Kidney capillary endothelial cell (primary cell): ENCODE measurements at regions not wholly inside any gene's neighbourhood (a gene's known extent, or its start where the extent isn't known, plus 50 kb on each side); places are given as distances from the start of the nearest gene placed in this dataset.

Source experiments
- DNase-seq: peaks from one replicate; pipeline ENCODE4 v3.0.0-alpha.2; 2018; ENCODE audit warnings: low spot score

- no peak for DNase-seq
These were observed 104.5 kb downstream of the CYP26A1 start for GRCh38 chr10:93178226-93178625.

- peak; percentile 46 for DNase-seq
These were observed 106.8 kb downstream of the CYP26A1 start for GRCh38 chr10:93180482-93180931.

DNA sequence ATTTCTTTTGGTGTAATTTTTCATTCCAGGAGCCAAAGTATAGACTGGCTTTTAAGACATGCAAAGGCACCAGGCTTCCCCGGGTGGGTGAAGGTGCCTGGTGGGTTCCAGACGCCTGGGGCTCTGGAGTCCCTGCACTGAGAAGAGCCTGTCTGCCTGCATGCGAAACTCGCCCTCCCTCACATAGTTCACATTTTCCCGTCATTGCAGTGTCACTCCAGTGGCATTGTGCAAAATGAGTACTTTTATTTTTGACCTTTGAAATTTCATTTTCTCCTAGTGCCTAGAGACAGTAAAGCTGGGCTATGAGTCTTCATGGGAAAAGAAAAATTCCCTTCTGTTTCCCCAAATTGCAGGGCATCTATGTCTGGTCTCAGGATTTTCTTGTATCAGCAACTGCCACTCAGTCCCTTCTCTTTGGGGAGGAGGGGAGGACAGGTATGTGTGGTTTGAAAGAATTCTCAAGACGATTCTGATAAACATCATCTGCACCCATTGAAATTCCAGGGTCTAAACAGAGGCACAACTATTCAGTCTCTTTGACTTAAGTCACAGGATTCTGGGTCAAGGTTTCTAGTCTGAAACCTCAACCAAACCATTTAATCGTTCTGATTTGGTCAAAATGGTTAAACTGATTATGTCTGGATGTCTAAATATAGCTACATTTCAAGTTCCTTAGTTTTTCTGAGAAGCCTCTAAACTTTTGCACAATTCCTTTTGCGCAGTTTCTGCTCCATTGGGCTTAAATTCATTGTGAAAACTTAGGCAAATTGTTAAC lies 107.8 kb downstream of the CYP26A1 start:
- no peak for DNase-seq

DNA sequence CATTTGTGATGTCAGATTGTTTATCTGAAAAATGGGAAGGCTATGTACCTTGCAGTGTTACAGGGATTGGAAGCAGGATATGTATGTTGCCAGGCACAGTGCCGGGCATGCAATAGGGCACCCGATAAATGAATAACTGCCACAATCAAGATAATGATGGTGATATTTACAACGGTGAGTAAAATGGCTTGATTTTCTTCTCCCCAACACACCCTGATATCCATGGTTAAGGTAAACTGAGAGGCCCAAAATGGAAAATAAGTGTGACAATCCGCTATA lies 108.3 kb downstream of the CYP26A1 start:
- no peak for DNase-seq

GRCh38 chr10:93182790-93183189 lies 109.1 kb downstream of the CYP26A1 start:
- no peak for DNase-seq

DNA sequence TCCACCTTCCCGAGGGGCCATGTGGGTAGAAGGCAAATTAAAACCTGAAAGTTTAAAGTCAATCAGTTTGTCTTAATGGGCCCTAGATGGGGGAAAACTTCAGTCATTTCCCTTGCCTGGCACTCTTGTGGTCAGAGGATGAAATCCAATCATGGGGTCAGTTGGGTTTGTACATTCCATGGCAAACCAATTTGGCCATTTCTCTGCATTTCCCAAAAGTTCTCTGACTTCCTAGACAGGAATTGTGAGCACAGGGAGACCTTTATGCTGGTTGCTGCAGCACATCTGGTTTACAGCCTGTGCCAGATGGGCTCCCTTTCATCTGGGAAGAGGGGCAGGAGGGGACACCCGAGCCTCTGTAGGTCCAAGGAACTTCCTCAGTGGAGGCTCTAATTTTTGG lies 113.0 kb downstream of the CYP26A1 start:
- DNase-seq, result no peak

- DNase-seq, result no peak
These were observed 116.3 kb downstream of the CYP26A1 start for GRCh38 chr10:93189944-93190343.

DNA sequence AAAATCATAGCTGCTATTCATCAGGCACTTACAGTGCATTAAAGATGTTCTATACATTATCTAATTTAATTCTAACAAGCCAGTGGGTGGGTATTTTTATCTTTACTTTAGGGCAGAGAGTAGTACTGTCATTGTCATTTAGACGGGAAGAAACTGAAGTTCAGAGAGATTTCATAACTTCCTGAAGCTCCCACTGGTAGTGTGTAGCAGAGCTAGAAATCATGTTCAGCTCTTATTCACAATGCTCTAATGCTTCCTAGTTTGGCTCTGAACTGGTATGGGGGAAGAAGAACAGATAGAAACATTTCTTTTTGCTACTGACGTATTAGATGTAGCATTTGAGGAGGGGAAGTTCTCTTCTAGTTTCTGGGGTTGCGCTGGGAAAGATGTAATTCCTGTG lies 116.7 kb downstream of the CYP26A1 start:
- DNase-seq, result no peak

GRCh38 chr10:93193906-93194305 lies 120.2 kb downstream of the CYP26A1 start:
- no peak for DNase-seq

GRCh38 chr10:93198401-93199131 lies 124.9 kb downstream of the CYP26A1 start:
- DNase-seq, result no peak

- DNase-seq, result peak; percentile 28
These were observed 125.6 kb downstream of the CYP26A1 start for GRCh38 chr10:93199191-93199751.

DNA sequence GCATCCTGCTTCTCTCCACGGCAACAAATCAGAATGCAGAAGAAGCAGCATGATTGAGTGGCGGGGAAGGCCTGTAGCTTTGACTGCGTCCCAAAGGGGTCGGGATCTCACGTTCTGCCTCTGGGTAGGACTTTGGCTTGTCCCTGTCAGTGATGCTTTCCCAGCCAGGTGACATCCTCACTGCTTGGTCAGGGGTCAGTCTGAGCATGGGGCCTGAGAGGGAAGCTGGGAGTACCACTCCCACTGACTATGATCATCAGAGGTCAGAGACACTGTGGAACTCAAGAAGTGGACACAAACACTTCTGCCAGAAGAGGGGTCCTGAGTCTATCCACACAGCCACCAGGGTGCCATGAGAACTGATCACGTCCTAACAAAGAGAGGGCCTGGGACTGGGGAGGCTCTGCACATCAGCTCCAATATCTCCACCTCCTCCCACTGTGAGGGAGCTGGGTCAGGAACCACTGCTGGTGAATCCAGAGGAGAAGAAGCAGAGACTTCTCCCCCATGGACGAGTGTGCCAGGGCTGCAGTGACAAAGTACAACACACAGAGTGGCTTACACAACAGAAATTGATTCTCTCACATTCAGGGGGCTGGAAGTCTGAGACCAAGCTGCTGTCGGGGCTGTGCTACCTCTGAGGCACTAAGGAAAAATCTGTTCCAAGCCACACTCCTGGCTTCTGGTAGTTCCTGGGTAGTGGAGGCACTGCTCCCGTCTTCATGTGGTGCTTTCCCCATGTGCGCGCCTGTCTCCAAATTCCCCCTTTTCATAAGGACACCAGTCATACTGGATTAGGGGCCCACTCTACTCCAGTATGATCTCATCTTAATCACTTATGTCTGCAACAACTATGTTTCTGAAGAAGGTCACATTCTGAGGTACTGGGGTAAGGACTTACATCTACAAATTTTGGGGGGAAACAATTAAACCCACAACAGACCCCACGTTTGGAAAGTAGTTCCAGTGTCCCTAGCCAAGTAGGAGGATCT lies 131.1 kb downstream of the CYP26A1 start:
- no peak for DNase-seq

DNA sequence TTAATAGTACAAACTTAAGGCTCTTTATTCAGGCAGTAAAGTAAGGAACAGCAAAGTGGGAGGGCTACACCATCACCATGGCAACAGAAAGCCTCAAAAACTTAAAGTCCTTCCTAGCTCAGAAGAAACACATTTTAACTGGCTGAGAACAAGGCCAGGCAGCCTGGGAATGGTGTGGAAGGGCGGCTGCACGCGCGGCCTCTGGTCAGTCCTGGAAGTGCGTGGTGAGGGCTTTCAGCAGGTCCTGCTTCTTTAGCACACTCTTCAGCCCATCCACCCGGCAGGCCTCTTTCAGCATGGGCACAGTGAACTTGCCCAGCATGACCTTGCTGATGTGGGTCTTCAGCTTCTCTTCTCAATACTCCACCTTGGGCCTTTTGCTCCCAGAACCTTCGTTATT lies 133.0 kb downstream of the CYP26A1 start:
- DNase-seq, result no peak

DNA sequence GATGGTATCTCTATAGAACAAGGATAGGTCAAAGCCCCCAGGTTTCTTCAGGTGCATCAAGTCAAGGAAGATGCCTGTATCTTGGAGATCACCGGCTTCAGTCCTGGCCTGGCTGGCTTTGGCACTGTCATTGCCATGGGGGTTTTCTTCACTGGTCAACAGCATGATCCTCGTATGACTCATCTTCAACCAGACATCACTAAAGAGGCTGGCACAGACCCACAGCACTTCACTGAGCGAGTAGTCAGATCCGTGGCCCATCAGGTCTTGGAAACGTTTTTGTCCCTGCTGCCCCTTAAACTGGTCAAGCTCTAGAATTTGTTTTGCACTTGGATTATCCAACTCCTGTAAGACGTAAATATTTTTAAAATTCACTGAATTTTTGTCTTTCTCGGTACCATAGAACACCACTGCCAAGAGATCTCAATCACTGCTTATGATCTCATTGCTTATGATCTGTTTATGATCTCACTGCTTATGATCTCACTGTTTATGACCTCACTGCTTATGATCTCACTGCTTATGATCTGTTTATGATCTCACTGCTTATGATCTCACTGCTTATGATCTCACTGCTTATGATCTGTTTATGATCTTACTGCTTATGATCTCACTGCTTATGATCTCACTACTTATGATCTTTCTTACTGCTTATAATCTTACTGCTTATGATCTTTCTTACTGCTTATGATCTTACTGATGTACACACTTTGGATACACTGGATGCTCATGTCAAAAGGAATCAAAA lies 135.2 kb downstream of the CYP26A1 start:
- no peak for DNase-seq

DNA sequence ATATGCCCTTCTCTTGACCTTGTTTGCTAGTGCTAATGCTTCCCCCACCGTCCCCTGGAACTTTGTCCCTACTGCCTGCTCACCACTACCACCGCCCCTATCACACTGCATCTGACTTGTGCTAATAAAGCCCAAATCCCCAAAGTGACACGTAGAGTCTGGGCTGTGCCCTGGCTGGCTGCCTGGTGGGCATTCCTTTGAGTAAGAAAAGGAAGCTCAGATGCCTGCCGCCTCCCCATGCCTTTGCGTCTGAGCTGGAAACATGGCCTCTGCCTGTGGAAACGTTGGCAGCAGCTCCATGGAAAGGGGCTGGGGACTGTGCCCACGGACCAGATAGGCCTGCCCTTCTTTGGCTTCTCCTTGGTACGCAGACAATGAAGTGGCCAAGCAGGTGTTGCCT lies 138.3 kb downstream of the CYP26A1 start:
- no peak for DNase-seq

GRCh38 chr10:93215312-93215711 lies 141.6 kb downstream of the CYP26A1 start:
- DNase-seq, result no peak

DNA sequence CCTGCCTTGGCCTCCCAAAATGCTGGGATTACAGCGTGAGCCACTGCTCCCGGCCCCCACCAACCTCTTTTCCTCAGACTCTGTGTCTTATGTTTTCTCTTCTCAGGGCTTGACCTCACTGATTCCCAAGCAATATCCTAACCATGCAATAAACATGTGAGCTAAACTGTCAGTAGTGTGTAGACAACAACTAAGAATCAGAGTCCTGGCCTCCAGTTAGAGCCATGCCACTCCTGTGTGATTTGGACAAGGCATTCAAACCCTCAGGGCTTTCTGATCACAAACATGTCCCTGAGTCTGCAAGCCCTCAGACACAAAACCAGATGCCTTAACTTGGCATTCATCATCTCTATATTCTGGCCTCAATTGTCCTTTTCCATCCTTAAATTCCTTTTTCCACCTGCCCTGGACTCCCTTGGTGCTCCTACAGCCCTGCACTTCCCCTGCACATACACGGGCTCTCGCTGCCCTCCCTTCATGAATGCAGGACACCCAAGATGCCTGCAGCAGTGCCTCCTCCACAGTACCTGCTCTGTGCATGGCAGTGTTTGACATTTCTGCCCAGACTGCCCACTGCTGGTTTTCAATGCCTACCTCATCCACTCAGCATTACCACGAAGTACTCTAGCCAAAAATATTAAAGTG lies 142.8 kb downstream of the CYP26A1 start:
- DNase-seq, result no peak

DNA sequence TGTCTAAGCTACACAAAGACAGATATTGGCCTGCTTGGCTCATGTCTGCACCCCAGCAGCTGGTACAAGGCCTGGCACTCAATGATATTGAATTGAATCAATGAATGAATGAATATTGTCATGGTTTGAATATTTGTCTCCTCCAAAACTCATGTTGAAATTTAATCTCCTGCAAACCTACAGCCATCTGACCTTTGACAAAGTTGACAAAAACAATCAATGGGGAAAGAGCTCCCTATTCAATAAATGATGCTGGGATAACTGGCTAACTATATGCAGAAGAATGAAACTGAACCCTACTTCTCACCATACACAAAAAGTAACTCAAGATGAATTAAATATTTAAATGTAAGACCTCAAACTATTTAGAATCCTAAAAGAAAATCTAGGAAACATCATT lies 144.7 kb downstream of the CYP26A1 start:
- DNase-seq, result no peak

DNA sequence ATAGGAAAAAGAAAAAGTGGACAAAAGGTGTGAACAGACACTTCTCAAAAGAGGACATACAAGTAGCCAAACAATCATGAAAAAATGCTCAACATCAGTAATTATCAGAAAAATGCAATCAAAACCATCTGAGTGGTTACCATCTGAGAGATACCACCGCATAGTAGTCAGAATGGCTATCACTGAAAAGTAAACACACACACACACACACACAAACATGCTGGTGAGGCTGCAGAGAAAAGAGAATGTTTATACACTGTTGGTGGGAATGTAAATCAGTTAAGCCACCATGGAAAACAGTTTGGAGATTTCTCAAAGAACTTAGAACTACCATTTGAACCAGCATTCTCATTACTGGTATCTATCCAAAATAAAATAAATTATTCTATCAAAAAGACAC lies 145.7 kb downstream of the CYP26A1 start:
- DNase-seq, result no peak

DNA sequence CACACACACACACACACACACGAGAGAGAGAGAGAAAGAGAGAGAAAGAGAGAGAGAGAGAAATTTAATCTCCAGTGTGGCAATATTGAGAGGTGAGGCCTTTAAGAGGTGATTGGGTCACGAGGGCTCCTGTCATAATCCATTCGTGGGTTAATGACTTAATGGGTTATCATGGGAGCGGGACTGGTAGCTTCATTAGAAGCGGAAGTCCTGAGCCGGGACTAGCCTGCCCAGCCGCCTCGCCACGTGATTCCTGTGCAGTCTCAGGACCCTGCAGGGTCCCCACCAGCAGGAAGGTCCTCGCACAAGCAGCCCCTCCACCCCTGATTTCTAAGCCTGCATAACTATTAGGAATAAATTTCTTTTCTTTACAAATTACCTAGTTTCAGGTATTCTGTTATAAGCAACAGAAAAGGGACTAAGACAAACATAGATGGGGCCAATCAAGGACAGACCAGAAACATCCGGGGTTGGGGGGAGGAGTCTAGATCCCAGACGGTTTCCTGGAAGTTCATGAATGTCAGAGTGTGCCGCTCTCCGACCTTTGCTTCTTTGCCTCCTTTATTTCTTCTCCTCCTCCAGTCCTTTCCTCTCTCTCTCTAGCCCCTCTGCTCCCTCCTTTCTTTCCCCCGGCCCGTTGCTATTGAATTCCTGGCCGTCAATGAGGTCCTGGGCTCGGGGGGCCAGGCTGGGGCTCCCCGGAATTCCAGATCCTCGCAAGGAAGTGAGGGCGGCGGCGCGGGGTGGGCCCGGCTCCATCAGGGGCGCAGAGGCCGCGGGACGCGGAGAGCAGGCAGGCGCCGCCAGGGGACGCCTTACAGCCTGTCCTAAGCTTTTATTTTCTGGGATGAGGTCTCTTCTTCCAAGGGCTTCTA lies 146.8 kb downstream of the CYP26A1 start:
- DNase-seq, result no peak
